ENCODE measurements at regions not wholly inside any gene's neighbourhood (a gene's known extent, or its start where the extent isn't known, plus 50 kb on each side); places are given as distances from the start of the nearest gene placed in this dataset.

- ATAC-seq, result no peak
- Histone ChIP-seq H3K9me3 (ENCODE audit: control insufficient read depth in 1 of 2, insufficient read depth in 1 of 2, low read depth in 1 of 2, low read length in 2 of 2) (no peaks in the 10 kb centered on the region), H3K27me3 (ENCODE audit: insufficient read depth, low read length) (no peaks in the 10 kb centered on the region), H3K27ac (ENCODE audit: low read depth, low read length) (no peak overlapping the region), H3K79me2 (ENCODE audit: insufficient read depth, low read length) (no peaks in the 10 kb centered on the region), H3K4me1 (ENCODE audit: control insufficient read depth in 1 of 2, insufficient read depth in 2 of 2, low read length in 2 of 2) (no peaks in the 10 kb centered on the region), H3K4me2 (ENCODE audit: low read length) (no peak overlapping the region), H3K9ac (ENCODE audit: low read length) (no peak overlapping the region), H3K9me2 (ENCODE audit: insufficient read depth) (no peaks in the 10 kb centered on the region), H4K20me1 (ENCODE audit: insufficient read depth) (no peaks in the 10 kb centered on the region), H3K4me3 (replicated peaks in 1 of 2; ENCODE audit: low read depth in 1 of 2, low read length in 2 of 2) (no peak overlapping the region), H3K36me3 (ENCODE audit: control insufficient read depth in 1 of 2, insufficient read depth in 2 of 2, low read length in 2 of 2) (no peaks in the 10 kb centered on the region), H2AFZ (ENCODE audit: low read depth, low read length, poor library complexity, severe bottlenecking) (no peak overlapping the region)
- no peak for DNase-seq (ENCODE audit: low read depth, low spot score)
- CTCF ChIA-PET, result no interaction called here
- intact Hi-C loops (cut with micrococcal nuclease), result no loop called here
- TF ChIP-seq JUND (IDR thresholded peaks at IDR 0.05) (no peak), RAD21 (IDR thresholded peaks at IDR 0.05; ENCODE audit: low read depth) (no peak), ZBTB33 (IDR thresholded peaks at IDR 0.05; ENCODE audit: extremely low read depth, insufficient replicate concordance, low read length) (no peak), EGR1 (IDR thresholded peaks at IDR 0.05; ENCODE audit: low read depth) (no peak), CTCF (IDR thresholded peaks at IDR 0.05 in 2 of 3, conservative IDR thresholded peaks at IDR 0.05 in 1 of 3; ENCODE audit: borderline replicate concordance in 1 of 3, insufficient read depth in 1 of 3, low read depth in 2 of 3, low read length in 2 of 3) (no peak), CBX3 (IDR thresholded peaks at IDR 0.05; ENCODE audit: low read depth) (no peak), EZH2phosphoT487 (IDR thresholded peaks at IDR 0.05; ENCODE audit: borderline replicate concordance) (no peak), TCF7L2 (IDR thresholded peaks at IDR 0.05; ENCODE audit: borderline replicate concordance, extremely low read depth, insufficient read depth, insufficient read length) (no peak), REST (IDR thresholded peaks at IDR 0.05; ENCODE audit: low read depth) (no peak), EZH2 (IDR thresholded peaks at IDR 0.05) (no peak), ELF1 (IDR thresholded peaks at IDR 0.05; ENCODE audit: borderline replicate concordance, low read depth) (no peak), FOSL1 (IDR thresholded peaks at IDR 0.05; ENCODE audit: low read depth) (no peak), SRF (IDR thresholded peaks at IDR 0.05; ENCODE audit: low read depth) (no peak), MAX (IDR thresholded peaks at IDR 0.05) (no peak), POLR2AphosphoS5 (IDR thresholded peaks at IDR 0.05; ENCODE audit: low read depth, low read length) (no peak)
- RAD21 ChIA-PET (ENCODE audit: low non-redundant PET in 1 of 2, low total read pairs in 2 of 2, uncharacterized antibody in 2 of 2, unreplicated experiment in 2 of 2), result no interaction called here
- POLR2A ChIA-PET, result no interaction called here
- BruUV-seq (replicated peaks), result no TSS peak
Measured at GRCh38 chr18:21963336-21963735, 206.1 kb upstream of the GATA6 start.

All from HCT116 (cell line).